ENCODE measurements at regions not wholly inside any gene's neighbourhood (a gene's known extent, or its start where the extent isn't known, plus 50 kb on each side); places are given as distances from the start of the nearest gene placed in this dataset.

GRCh38 chr2:4628998-4629501 is 925.7 kb downstream of the DCDC2C start:
- peak; percentile 18 for DNase-seq (ENCODE audit: low spot score)
- no peaks in the 10 kb centered on the region for H3K79me2 ChIP-seq (ENCODE audit: low read depth)
- H2AFZ ChIP-seq (replicated peaks): no peak overlapping the region
- no peak overlapping the region for H3K9ac ChIP-seq
- Mint-ChIP-seq H3K4me3 (no peak overlapping the region), H3K9me3 (no peaks in the 10 kb centered on the region), H3K27ac (no peak overlapping the region), H3K27me3 (ENCODE audit: insufficient read depth, low read depth) (no peaks in the 10 kb centered on the region), H3K4me1 (peaks cover 15% of the 10 kb centered on the region), H3K36me3 (no peaks in the 10 kb centered on the region)
- H3K4me1 ChIP-seq: peaks cover 9% of the 10 kb centered on the region
- TF ChIP-seq CTCF (IDR thresholded peaks at IDR 0.05) (no peak), EZH2 (IDR thresholded peaks at IDR 0.05) (no peak), EZH2phosphoT487 (IDR thresholded peaks at IDR 0.05) (no peak)
- H3K36me3 ChIP-seq: no peaks in the 10 kb centered on the region
- no peak overlapping the region for H3K27ac ChIP-seq
- H3K4me3 ChIP-seq: no peak overlapping the region
- H3K27me3 ChIP-seq: no peaks in the 10 kb centered on the region
- no peaks in the 10 kb centered on the region for H3K9me3 ChIP-seq (ENCODE audit: low read depth)
- H4K20me1 ChIP-seq (ENCODE audit: low read depth): no peaks in the 10 kb centered on the region
- H3F3A ChIP-seq (ENCODE audit: low read depth): no peaks in the 10 kb centered on the region
- no peak overlapping the region for H3K4me2 ChIP-seq

- Histone ChIP-seq H3K27ac (no peak overlapping the region), H3K79me2 (ENCODE audit: low read depth) (no peaks in the 10 kb centered on the region), H3K4me3 (no peak overlapping the region), H3F3A (ENCODE audit: low read depth) (no peaks in the 10 kb centered on the region), H2AFZ (replicated peaks) (no peak overlapping the region), H3K4me1 (no peaks in the 10 kb centered on the region), H3K9me3 (ENCODE audit: low read depth) (no peaks in the 10 kb centered on the region), H3K36me3 (no peaks in the 10 kb centered on the region), H3K27me3 (no peaks in the 10 kb centered on the region), H3K4me2 (no peak overlapping the region), H4K20me1 (ENCODE audit: low read depth) (no peaks in the 10 kb centered on the region), H3K9ac (no peak overlapping the region)
- no peak overlapping the region for H3K4me3 Mint-ChIP-seq
- DNase-seq (ENCODE audit: low spot score): no peak
- peaks cover 2% of the 10 kb centered on the region for H3K27me3 Mint-ChIP-seq (ENCODE audit: insufficient read depth, low read depth)
- H3K4me1 Mint-ChIP-seq: peaks cover 4% of the 10 kb centered on the region
- no peaks in the 10 kb centered on the region for H3K36me3 Mint-ChIP-seq
- no peak overlapping the region for H3K27ac Mint-ChIP-seq
- H3K9me3 Mint-ChIP-seq: no peaks in the 10 kb centered on the region
- TF ChIP-seq EZH2 (IDR thresholded peaks at IDR 0.05) (no peak), EZH2phosphoT487 (IDR thresholded peaks at IDR 0.05) (no peak), CTCF (IDR thresholded peaks at IDR 0.05) (no peak)
Observed at GRCh38 chr2:4635289-4635688, 931.9 kb downstream of the DCDC2C start.

- H3K27ac Mint-ChIP-seq: peak overlapping the region; percentile 36
- H4K20me1 ChIP-seq (ENCODE audit: low read depth): no peaks in the 10 kb centered on the region
- no peak overlapping the region for H3K4me2 ChIP-seq
- no peak overlapping the region for H2AFZ ChIP-seq (replicated peaks)
- TF ChIP-seq CTCF (IDR thresholded peaks at IDR 0.05) (no peak), EZH2 (IDR thresholded peaks at IDR 0.05) (no peak), EZH2phosphoT487 (IDR thresholded peaks at IDR 0.05) (no peak)
- H3K27ac ChIP-seq: no peak overlapping the region
- no peaks in the 10 kb centered on the region for H3K9me3 ChIP-seq (ENCODE audit: low read depth)
- no peak overlapping the region for H3K4me3 ChIP-seq
- H3F3A ChIP-seq (ENCODE audit: low read depth): no peaks in the 10 kb centered on the region
- no peaks in the 10 kb centered on the region for H3K9me3 Mint-ChIP-seq
- no peaks in the 10 kb centered on the region for H3K4me1 ChIP-seq
- no peaks in the 10 kb centered on the region for H3K36me3 ChIP-seq
- no peaks in the 10 kb centered on the region for H3K27me3 ChIP-seq
- H3K9ac ChIP-seq: no peak overlapping the region
- H3K79me2 ChIP-seq (ENCODE audit: low read depth): no peaks in the 10 kb centered on the region
- H3K4me3 Mint-ChIP-seq: no peak overlapping the region
- peaks cover 18% of the 10 kb centered on the region for H3K4me1 Mint-ChIP-seq
- no peaks in the 10 kb centered on the region for H3K27me3 Mint-ChIP-seq (ENCODE audit: insufficient read depth, low read depth)
- no peak for DNase-seq (ENCODE audit: low spot score)
- no peaks in the 10 kb centered on the region for H3K36me3 Mint-ChIP-seq
Observed at GRCh38 chr2:4653991-4654390, 950.6 kb downstream of the DCDC2C start.

Data from neural progenitor cell (in vitro differentiated cells).